AG04449 (cell line): ENCODE measurements at regions not wholly inside any gene's neighbourhood (a gene's known extent, or its start where the extent isn't known, plus 50 kb on each side); places are given as distances from the start of the nearest gene placed in this dataset.

Experiments used
- CTCF ChIA-PET: fragments of 350-600 bp; formaldehyde crosslinking; extraction: SDS; loops from one replicate; lab custom pipeline; 2021; ENCODE audit warnings: antibody characterized with exemption; lab: Yijun Ruan, JAX
- POLR2A ChIA-PET: fragments of 400-600, 350-600 bp; formaldehyde crosslinking; extraction: SDS; loops from one replicate; lab custom pipeline; 2020; ENCODE audit warnings: antibody characterized with exemption, inconsistent platforms; lab: Yijun Ruan, JAX
- DNase-seq: peaks from one replicate; pipeline ENCODE4 v3.0.0-alpha.2; 2010; ENCODE audit warnings: low read depth, low spot score
- H3K4me3 ChIP-seq: 2 replicates; pipeline ENCODE4 v1.5.1; 2011; ENCODE audit warnings: low read depth, mild to moderate bottlenecking, control low read depth, low read length
- CTCF ChIP-seq: IDR thresholded peaks from one replicate; pipeline ENCODE4 v1.5.1; 2011; ENCODE audit warnings: mild to moderate bottlenecking, moderate library complexity, low read length, control low read depth, inconsistent platforms; ENCODE audit not compliant: insufficient read depth; ENCODE audit errors: missing control alignments

DNA sequence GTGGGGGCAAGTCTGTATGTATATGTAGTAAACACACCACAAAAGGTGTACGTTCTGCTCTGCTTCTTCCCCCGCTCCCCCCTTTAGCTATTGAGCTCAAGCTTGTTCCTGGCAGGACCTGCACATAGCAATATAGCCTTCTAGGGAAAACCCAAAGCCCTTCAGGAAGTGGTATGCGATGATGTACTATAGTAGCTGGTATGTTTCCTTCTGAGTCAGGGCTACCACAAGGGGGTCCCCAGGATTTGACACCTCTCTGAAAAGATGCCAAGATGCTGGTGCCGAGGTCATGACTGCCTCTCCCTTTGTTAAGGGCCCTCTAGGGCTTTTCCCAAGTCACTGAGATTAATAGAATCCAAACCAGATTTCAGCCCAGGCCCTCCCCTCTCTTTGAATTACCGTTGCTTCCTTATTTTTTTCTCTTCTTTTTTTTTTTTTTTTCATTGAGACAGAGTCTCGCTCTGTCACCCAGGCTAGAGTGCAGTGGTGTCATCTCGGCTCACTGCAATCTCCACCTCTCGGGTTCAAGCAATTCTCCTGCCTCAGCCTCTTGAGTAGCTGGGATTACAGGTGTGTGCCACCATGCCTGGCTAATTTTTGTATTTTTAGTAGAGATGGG is 268.4 kb downstream of the ETS1 start:
- no peak for TF ChIP-seq CTCF
- DNase-seq, result no peak
- no peak overlapping the region for H3K4me3 ChIP-seq
- ChIA-PET CTCF (interaction anchor here (1.3 to 1.4 kb wide), 2 partner anchors 22 to 313 kb away, joined by 3 to 4 read pairs; no protein-coding TSS in a partner anchor), POLR2A (no interaction called here)

GRCh38 chr11:128316541-128317227 is 270.7 kb downstream of the ETS1 start:
- DNase-seq, result no peak
- POLR2A ChIA-PET, result no interaction called here
- CTCF ChIA-PET, result interaction anchor here (1.4 kb wide), 1 partner anchor 16 kb away, joined by 3 read pairs; no protein-coding TSS in a partner anchor

DNA sequence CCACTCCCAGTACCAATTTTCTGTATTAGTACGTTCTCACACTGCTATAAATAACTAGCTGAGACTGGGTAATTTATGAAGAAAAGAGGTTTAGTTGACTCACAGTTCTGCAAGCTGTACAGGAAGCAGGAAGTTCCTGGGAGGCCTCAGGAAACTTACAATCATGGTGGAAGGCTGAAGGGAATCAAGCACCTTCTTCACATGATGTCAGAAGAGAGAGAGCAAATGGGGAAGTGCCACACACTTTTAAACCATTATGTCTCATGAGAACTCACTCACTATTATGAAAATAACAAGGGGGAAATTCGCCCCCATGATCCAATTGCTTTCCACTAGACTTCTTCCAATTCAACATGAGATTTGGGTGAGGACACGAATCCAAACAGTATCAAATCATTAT is 271.4 kb downstream of the ETS1 start:
- no peak overlapping the region for H3K4me3 ChIP-seq
- DNase-seq, result no peak
- TF ChIP-seq CTCF, result no peak
- POLR2A ChIA-PET, result no interaction called here
- CTCF ChIA-PET, result interaction anchor here (1.4 kb wide), 1 partner anchor 16 kb away, joined by 3 read pairs; no protein-coding TSS in a partner anchor

More at GRCh38 chr11:128316541-128317227, 270.7 kb downstream of the ETS1 start:
- no peak for TF ChIP-seq CTCF
- H3K4me3 ChIP-seq, result no peak overlapping the region

GRCh38 chr11:128313931-128314330 is 273.4 kb downstream of the ETS1 start:
- DNase-seq, result no peak
- CTCF ChIA-PET, result no interaction called here
- POLR2A ChIA-PET, result no interaction called here
- no peak overlapping the region for H3K4me3 ChIP-seq
- no peak for TF ChIP-seq CTCF

GRCh38 chr11:128311742-128312719 is 275.3 kb downstream of the ETS1 start:
- DNase-seq, result no peak
- ChIA-PET CTCF (no interaction called here), POLR2A (no interaction called here)
- TF ChIP-seq CTCF, result no peak
- no peak overlapping the region for H3K4me3 ChIP-seq
